ENCODE measurements at regions not wholly inside any gene's neighbourhood (a gene's known extent, or its start where the extent isn't known, plus 50 kb on each side); places are given as distances from the start of the nearest gene placed in this dataset.

- in situ Hi-C loops (cut with MboI; ENCODE audit: low sequenced_read_pairs) = no loop called here
These were observed 558.5 kb upstream of the ARRDC4 start for GRCh38 chr15:97401970-97402369.

More at GRCh38 chr15:97401970-97402369, 558.5 kb upstream of the ARRDC4 start:
- Histone ChIP-seq H2BK5ac (ENCODE audit: low read depth, low read length, poor library complexity, severe bottlenecking) (no peak overlapping the region), H3K9ac (ENCODE audit: low read depth, low read length) (no peak overlapping the region), H2BK20ac (ENCODE audit: low read depth, low read length) (no peak overlapping the region), H4K5ac (ENCODE audit: low read depth, low read length) (no peak overlapping the region), H4K91ac (ENCODE audit: insufficient read depth, low read depth, low read length) (no peak overlapping the region), H3K4me1 (ENCODE audit: control insufficient read depth, insufficient read depth, low read length) (no peaks in the 10 kb centered on the region), H3K4me3 (ENCODE audit: insufficient read depth, low read depth, low read length) (no peak overlapping the region), H2AK5ac (ENCODE audit: low read depth, low read length) (no peak overlapping the region), H2AFZ (replicated peaks; ENCODE audit: low read length, poor library complexity) (no peak overlapping the region), H4K8ac (ENCODE audit: low read depth in 2 of 2, low read length in 2 of 2) (no peak overlapping the region), H3K14ac (replicated peaks; ENCODE audit: low read depth, low read length) (no peak overlapping the region), H3K36me3 (ENCODE audit: control insufficient read depth, insufficient read depth, low read length) (no peaks in the 10 kb centered on the region), H2AK9ac (replicated peaks; ENCODE audit: low read depth, low read length, poor library complexity) (no peak overlapping the region), H3K27me3 (ENCODE audit: control insufficient read depth, insufficient read depth, low read length) (no peaks in the 10 kb centered on the region), H4K20me1 (ENCODE audit: insufficient read depth, low read length) (no peaks in the 10 kb centered on the region), H2BK120ac (ENCODE audit: low read depth, low read length) (no peak overlapping the region), H3K9me1 (ENCODE audit: insufficient read depth, low read length) (no peaks in the 10 kb centered on the region), H2BK15ac (ENCODE audit: low read depth, low read length) (no peak overlapping the region), H3K56ac (ENCODE audit: extremely low read depth, insufficient read depth, low read length) (no peak overlapping the region), H3K79me1 (ENCODE audit: low read depth in 1 of 2, low read length in 2 of 2) (no peaks in the 10 kb centered on the region), H3K9me3 (ENCODE audit: control insufficient read depth, insufficient read depth, low read length) (peaks cover 12% of the 10 kb centered on the region), H3K4me2 (ENCODE audit: low read depth, low read length) (no peak overlapping the region), H3K23ac (ENCODE audit: low read depth, low read length) (no peak overlapping the region), H3K27ac (ENCODE audit: insufficient read depth, low read length) (no peak overlapping the region), H3K4ac (ENCODE audit: low read depth, low read length) (no peak overlapping the region), H3K18ac (ENCODE audit: low read depth, low read length) (no peak overlapping the region)
- BruUV-seq (replicated peaks) = no TSS peak
- dilution Hi-C loops (cut with HindIII; ENCODE audit: low sequenced_read_pairs, unreplicated experiment) = no loop called here
- CTCF ChIA-PET = no interaction called here
- no CpG with 5 or more reads among the region's 2 CpGs for WGBS, 2 experiments (ENCODE audit: extremely low coverage in 2 of 2, insufficient read length in 1 of 2)
- DNase-seq = no peak
- intact Hi-C loops (cut with micrococcal nuclease) = no loop called here
- ATAC-seq (ENCODE audit: low read depth) = no peak
- no peak for TF ChIP-seq ELK1 (IDR thresholded peaks at IDR 0.05; ENCODE audit: borderline replicate concordance, low read depth, low read length)
- TF ChIP-seq MAFK (IDR thresholded peaks at IDR 0.05; ENCODE audit: low read depth, low read length) = no peak
- TF ChIP-seq RAD21 (IDR thresholded peaks at IDR 0.05; ENCODE audit: low read length) = no peak
- TF ChIP-seq RCOR1 (IDR thresholded peaks at IDR 0.05; ENCODE audit: insufficient replicate concordance, low read length) = no peak
- no peak for TF ChIP-seq RFX5 (IDR thresholded peaks at IDR 0.05; ENCODE audit: low read depth, low read length)
- TF ChIP-seq NFE2L2 (IDR thresholded peaks at IDR 0.05; ENCODE audit: low read depth, low read length) = no peak
- no peak for TF ChIP-seq USF2 (IDR thresholded peaks at IDR 0.05; ENCODE audit: low read depth, low read length)
- TF ChIP-seq CTCF (conservative IDR thresholded peaks at IDR 0.05; ENCODE audit: low read depth, low read length) = no peak
- no peak for TF ChIP-seq SMC3 (IDR thresholded peaks at IDR 0.05; ENCODE audit: low read depth, low read length)
- TF ChIP-seq FOS (IDR thresholded peaks at IDR 0.05; ENCODE audit: low read depth, low read length) = no peak
- no peak for TF ChIP-seq MXI1 (IDR thresholded peaks at IDR 0.05; ENCODE audit: borderline replicate concordance, low read depth, low read length)
- no peak for TF ChIP-seq POLR2A (IDR thresholded peaks at IDR 0.05; ENCODE audit: low read depth, low read length)
- POLR2A ChIA-PET (ENCODE audit: unreplicated experiment) = no interaction called here

Data from IMR-90 (cell line).